HG02798 (cell line): ENCODE measurements at regions not wholly inside any gene's neighbourhood (a gene's known extent, or its start where the extent isn't known, plus 50 kb on each side); places are given as distances from the start of the nearest gene placed in this dataset.
A peak's percentile ranks its signal among the peaks of the same experiment; 100 is the strongest.
"Not testable (repeated sequence)": the region's sequence is repeated elsewhere in the genome, so short reads cannot be mapped to it uniquely, and the experiment has no call there.

Source experiments
- ATAC-seq: cut with Tn5 transposase; IDR thresholded peaks from one replicate; pipeline ENCODE4 v1.9.1; 2021; ENCODE audit warnings: mild to moderate bottlenecking; ENCODE audit not compliant: unreplicated experiment, poor library complexity

DNA sequence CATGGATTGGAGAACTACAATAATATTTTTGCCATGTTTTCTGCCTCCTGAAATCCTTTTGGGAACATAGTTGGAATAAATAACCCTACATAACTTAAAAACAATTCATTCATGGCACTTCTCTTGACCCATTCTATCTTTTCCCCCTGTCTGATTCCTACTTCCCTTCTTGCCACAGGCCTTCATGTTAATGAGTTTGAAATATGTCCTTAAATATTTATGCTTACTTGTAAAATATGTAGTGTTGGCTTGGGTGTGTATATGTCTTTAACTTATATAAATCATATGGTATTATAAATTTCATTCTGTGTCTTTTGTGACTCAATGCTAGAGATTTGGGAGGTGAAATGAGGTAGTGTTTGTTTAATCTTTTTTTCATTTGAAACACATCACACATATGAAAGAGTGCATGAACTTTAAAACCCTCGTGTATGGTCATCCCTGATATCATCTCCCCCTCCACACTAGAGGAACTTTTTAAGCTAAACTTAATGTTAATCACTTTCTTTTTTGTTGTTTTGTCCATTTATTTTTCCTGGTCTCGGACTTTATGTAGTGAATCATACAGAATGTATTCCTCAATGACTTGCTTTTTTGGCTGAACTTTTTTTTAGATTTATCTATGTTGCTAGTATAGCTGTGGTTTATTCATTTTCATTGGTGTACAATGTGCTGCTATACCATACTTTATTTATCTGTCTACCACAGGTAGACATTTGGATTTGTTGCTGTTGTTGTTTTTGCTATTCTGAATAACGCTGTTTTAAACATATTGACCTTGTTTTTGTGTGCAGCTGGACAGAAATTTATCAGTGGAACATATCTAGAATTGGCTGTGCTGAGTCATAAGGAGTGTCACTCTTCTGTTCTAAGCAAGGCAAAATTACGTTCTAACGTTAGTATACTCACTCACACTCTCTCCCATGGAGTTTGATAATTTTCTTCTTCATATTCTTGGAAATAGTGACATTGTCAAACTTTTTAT lies 441.6 kb downstream of the PLPP3 start:
- ATAC-seq, result no peak

GRCh38 chr1:56137090-56137489 lies 442.3 kb downstream of the PLPP3 start:
- ATAC-seq, result no peak

DNA sequence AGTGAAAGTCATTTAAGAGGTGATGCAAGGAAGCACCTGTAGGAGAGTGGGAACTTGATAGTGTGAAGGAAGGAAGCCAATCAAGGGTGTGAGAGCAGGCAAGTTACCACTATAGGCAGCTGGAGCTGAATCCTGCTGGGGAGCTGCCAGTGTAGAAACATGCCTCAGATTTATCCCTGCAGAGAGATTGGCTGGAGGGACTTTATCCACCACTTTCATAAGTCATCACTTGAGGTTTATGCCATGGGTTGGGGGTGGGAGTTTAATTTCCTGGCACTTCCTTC lies 443.6 kb downstream of the PLPP3 start:
- no peak for ATAC-seq

GRCh38 chr1:56135069-56135863 lies 444.1 kb downstream of the PLPP3 start:
- peak; percentile 56 for ATAC-seq

GRCh38 chr1:56133522-56134472 lies 445.6 kb downstream of the PLPP3 start:
- peak; percentile 67 for ATAC-seq

- ATAC-seq, result no peak
Measured at GRCh38 chr1:56132520-56132919, 446.8 kb downstream of the PLPP3 start.

DNA sequence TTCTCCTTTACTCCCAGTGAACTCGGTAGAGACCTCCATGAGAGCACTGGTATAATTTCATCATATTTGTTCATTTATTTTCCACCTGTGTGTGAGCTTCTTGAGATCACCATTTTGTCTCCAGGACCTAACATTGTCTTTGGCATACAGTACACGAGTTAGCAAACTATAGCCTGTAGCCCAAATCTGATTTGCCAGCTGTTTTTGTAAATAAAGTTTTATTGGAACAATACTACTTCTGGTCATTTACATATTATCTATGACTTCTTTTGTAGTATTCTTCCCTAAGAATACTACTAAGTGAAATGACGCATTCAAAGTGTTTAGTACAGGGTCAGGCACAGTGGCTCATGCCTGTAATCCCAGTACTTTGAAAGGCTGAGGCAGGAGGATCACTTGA lies 449.5 kb downstream of the PLPP3 start:
- ATAC-seq, result no peak

DNA sequence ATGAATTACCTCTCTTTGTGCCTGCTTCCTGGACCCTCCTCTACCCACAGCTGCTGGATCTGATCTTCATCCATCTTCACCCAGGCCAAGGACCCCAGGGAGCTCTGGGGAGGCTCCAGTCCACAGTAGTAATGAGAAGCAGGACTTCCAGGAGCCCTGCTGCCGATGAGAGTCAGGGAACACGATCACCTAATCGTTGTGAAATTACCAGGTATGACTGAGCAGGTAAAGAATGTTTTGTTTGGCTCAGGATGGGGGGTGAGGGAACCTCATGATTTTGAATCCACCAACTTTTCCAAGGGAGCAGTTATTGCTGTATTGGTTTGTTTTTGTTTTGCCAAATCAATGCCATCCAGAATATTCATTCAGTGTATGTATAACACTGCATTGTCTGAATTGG lies 454.0 kb downstream of the PLPP3 start:
- no peak for ATAC-seq

DNA sequence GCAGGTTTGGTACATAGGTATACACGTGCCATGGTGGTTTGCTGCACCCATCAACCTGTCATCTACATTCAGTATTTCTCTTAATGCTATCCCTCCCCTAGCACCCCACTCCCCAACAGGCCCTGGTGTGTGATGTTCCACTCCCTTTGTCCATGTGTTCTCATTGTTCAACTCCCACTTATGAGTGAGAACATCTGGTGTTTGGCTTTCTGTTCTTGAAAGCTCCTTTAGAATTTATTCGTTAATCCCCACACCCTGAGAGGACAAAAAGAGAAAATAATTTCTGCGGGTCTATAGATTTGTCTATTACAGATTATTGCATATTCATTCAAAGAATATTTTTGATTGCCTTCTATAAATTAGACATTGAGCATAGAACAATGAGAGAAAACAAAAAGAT lies 455.5 kb downstream of the PLPP3 start:
- no peak for ATAC-seq

- no peak for ATAC-seq
Measured at GRCh38 chr1:56123421-56123820, 455.9 kb downstream of the PLPP3 start.

DNA sequence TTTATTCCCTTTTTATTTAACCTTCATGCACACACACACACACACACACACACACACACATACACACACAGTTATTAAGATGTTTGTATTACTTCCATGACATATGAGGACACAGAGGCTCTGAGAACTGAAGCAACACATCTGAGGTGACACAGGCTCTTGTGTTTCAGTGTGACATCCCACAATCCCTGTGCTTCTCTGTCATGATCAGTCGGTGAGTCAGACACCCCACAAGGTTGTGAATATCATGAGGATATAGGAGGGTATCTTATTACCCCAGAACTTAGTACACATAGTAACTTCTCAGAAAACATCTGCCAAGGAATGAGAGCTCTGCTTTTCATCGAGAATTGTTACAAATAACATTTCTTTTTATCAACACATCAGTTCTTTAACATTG lies 459.3 kb downstream of the PLPP3 start:
- ATAC-seq, result no peak

DNA sequence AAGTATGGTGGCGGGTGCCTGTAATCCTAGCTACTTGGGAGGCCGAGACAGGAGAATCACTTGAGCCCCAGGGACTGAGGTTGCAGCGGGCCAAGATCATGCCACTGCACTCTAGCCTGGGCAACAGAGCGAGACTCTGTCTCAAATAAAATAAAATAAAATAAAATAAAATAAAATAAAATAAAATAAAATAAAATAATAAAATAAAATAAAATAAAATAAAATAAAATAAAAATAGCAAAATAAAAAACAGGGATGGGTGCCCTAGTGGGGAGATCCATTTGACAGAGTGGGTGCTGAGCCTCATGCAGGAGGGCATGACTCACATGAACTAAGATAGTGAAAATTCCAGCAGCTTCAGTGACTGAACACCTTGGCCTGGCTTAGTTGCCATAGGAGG lies 460.7 kb downstream of the PLPP3 start:
- not testable (repeated sequence) for ATAC-seq

GRCh38 chr1:56115701-56116100 lies 463.7 kb downstream of the PLPP3 start:
- no peak for ATAC-seq

GRCh38 chr1:56113679-56114078 lies 465.7 kb downstream of the PLPP3 start:
- no peak for ATAC-seq

- ATAC-seq, result no peak
Measured at GRCh38 chr1:56107275-56107638, 472.1 kb downstream of the PLPP3 start.

DNA sequence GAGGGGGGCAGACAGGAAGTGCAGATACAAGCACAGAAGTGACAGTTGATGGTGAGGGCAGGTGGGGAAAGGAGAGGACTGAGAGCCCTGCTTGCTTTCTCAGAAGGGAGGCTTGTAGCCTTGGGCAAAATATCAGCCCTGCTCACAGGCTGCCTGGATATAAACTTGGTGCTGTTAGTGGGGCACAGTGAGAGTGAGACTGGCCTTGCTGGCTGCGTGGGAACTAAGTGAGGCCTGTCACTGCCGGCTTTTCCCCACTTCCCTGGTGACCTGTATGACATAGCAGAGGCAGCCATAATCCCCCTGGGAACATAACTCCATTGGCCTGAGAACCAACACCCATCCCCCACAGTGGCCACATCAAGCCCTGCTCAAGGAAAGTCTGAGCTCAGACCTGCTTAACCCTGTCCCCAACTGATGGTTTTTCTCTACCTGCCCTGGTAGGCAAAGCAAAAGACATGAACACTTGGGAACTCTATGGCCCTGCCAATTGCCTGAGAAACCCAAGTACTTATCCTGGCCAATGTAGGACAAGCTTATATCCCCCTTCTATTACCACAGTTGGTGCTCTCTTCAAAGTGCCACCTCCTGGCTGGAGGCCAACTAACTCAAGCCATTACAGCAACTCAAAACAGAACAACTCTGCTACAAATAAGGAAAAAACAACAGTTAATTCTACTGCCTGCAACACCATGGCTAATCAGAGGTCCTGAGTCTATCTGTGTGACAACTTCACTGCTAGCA lies 472.7 kb downstream of the PLPP3 start:
- peak; percentile 45 for ATAC-seq

- ATAC-seq, result no peak
Measured at GRCh38 chr1:56105397-56105796, 474.0 kb downstream of the PLPP3 start.

DNA sequence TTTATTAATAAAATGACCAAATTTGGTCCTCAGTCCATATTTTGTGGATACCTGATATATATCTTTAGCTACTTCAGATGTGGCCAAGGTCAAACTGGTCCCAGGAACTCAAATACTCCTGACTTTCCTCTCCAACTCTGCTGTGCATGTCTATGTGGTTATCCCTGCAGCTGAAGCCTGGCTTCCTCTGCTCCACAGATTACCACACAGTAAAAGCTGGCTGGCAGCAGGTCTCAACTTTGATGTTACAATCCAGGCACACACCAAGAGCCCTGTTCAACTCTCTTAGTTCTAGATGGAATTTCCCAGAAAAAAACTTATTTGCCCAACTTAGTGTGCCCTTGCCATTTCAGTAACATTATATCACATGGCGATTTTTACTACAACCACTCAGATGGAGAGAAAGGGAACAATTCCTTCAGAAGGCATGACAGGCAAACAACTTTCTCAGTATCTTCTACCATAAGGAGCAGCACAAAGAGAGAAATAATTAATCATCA lies 479.5 kb downstream of the PLPP3 start:
- no peak for ATAC-seq

GRCh38 chr1:56098946-56099345 lies 480.4 kb downstream of the PLPP3 start:
- ATAC-seq, result no peak

- ATAC-seq, result no peak
Measured at GRCh38 chr1:56097713-56098112, 481.6 kb downstream of the PLPP3 start.
